ENCODE measurements at regions not wholly inside any gene's neighbourhood (a gene's known extent, or its start where the extent isn't known, plus 50 kb on each side); places are given as distances from the start of the nearest gene placed in this dataset.

- Histone ChIP-seq H3K4me2 (ENCODE audit: insufficient read depth, insufficient read length, low read length) (no peak overlapping the region), H4K20me1 (ENCODE audit: control insufficient read depth, insufficient read depth, insufficient read length) (no peaks in the 10 kb centered on the region), H2BK20ac (ENCODE audit: low read depth, low read length, poor library complexity, severe bottlenecking) (no peak overlapping the region), H2BK120ac (ENCODE audit: low read depth, low read length, poor library complexity, severe bottlenecking) (no peak overlapping the region), H2BK5ac (ENCODE audit: insufficient read length, low read length) (no peak overlapping the region), H3K23me2 (ENCODE audit: insufficient read length, low read depth, low read length, poor library complexity, severe bottlenecking) (no peaks in the 10 kb centered on the region), H2BK12ac (ENCODE audit: insufficient read length, low read depth, low read length) (no peak overlapping the region), H3K79me1 (ENCODE audit: insufficient read depth, low read depth, low read length, poor library complexity, severe bottlenecking) (no peaks in the 10 kb centered on the region), H3K9me3 (ENCODE audit: control insufficient read depth, low read depth, low read length) (no peaks in the 10 kb centered on the region), H3K14ac (ENCODE audit: insufficient read depth, low read length) (no peak overlapping the region; the same call in 1 of the 2 replicates), H4K91ac (ENCODE audit: insufficient read length, low read depth, low read length) (no peak overlapping the region), H3K27ac (ENCODE audit: insufficient read length, low read depth, low read length) (no peak overlapping the region), H3K56ac (ENCODE audit: insufficient read length, low read depth, low read length) (no peak overlapping the region), H4K5ac (ENCODE audit: insufficient read length, low read depth, low read length) (no peak overlapping the region), H2AFZ (ENCODE audit: low read length) (no peak overlapping the region), H2BK15ac (ENCODE audit: low read depth, low read length) (no peak overlapping the region), H2AK5ac (ENCODE audit: insufficient read length, low read length) (no peak overlapping the region), H3K4ac (ENCODE audit: low read depth, low read length) (no peak overlapping the region), H3K4me1 (ENCODE audit: insufficient read depth, low read length) (no peaks in the 10 kb centered on the region), H3K79me2 (ENCODE audit: insufficient read depth, low read length) (no peaks in the 10 kb centered on the region), H3K27me3 (ENCODE audit: insufficient read depth, low read length) (no peaks in the 10 kb centered on the region), H3K23ac (ENCODE audit: insufficient read length, low read depth, low read length) (no peak overlapping the region), H3T11ph (ENCODE audit: low read length) (no peak overlapping the region), H4K8ac (replicated peaks; ENCODE audit: insufficient read length, low read depth, low read length) (no peak overlapping the region), H3K9ac (ENCODE audit: extremely low read depth, insufficient read length, low read length) (no peak overlapping the region), H3K18ac (ENCODE audit: insufficient read length, low read depth, low read length) (no peak overlapping the region)
- H3K9me3 Mint-ChIP-seq: no peaks in the 10 kb centered on the region; a peak in 1 of 5 replicates
- no peak for DNase-seq
- no CpG with 5 or more reads among the region's 17 CpGs for WGBS (ENCODE audit: extremely low coverage, insufficient read length, low lambda C conversion rate)
- no peaks in the 10 kb centered on the region; the same call in none of the 2 replicates for H3K27me3 Mint-ChIP-seq (ENCODE audit: low read depth)
- H3K36me3 Mint-ChIP-seq (ENCODE audit: insufficient read depth in 1 of 3, low read depth in 3 of 3): no peaks in the 10 kb centered on the region
- no peak overlapping the region for H3K4me3 Mint-ChIP-seq
- no peak overlapping the region for H3K27ac Mint-ChIP-seq
- peaks cover 0 to 9% of the 10 kb centered on the region in 2 experiments; a peak in 2 of 4 replicates for H3K4me1 Mint-ChIP-seq
- TF ChIP-seq CTCF (conservative IDR thresholded peaks at IDR 0.05): no peak
Measured at GRCh38 chr20:57800791-57801430, 91.1 kb upstream of the PMEPA1 start.
